ENCODE measurements at regions not wholly inside any gene's neighbourhood (a gene's known extent, or its start where the extent isn't known, plus 50 kb on each side); places are given as distances from the start of the nearest gene placed in this dataset.
"Not testable (repeated sequence)": the region's sequence is repeated elsewhere in the genome, so short reads cannot be mapped to it uniquely, and the experiment has no call there.

DNA sequence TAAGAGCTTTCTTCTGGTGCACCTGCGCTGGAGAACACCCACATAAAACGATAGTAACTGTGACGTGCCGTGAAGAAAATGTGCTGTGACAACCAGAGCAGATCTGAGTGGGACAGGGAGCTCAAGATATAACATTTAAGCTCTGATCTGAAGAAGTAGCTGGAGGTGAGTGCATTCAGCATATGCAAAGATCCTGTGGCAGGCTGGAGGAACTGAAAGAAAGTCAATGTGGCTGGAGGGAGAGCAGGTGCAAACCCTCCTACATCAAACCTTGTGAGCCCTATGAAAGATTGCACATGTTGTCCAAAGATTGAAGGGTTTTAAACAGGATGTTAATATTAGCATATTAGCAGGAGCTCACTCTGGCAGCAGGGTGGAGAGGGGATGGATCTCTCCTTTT, 342.9 kb downstream of the NPIPA7 start:
- not testable (repeated sequence) for H3K79me2 ChIP-seq (ENCODE audit: control insufficient read depth, insufficient read depth, low read length); H3K9ac ChIP-seq (ENCODE audit: insufficient read depth, low read length); H3K4me3 ChIP-seq (replicated peaks in 1 of 4; ENCODE audit: control extremely low read depth in 1 of 4, insufficient read depth in 1 of 4, low read depth in 3 of 4, low read length in 4 of 4); H3K4me1 ChIP-seq (ENCODE audit: control insufficient read depth, extremely low read depth, insufficient read depth, low read length); H3K27me3 ChIP-seq (ENCODE audit: control insufficient read depth, insufficient read depth, low read length); H3K9me3 ChIP-seq (ENCODE audit: control insufficient read depth, insufficient read depth, low read depth, low read length); H3K27ac ChIP-seq (ENCODE audit: insufficient read depth, low read length); H4K20me1 ChIP-seq (ENCODE audit: control insufficient read depth, extremely low read depth, insufficient read depth, low read length); H3K4me2 ChIP-seq (ENCODE audit: extremely low read depth, insufficient read depth, low read length); DNase-seq (ENCODE audit: low read depth in 2 of 2); H2AFZ ChIP-seq (ENCODE audit: low read length); H3K36me3 ChIP-seq (ENCODE audit: control insufficient read depth, insufficient read depth, low read length)

DNA sequence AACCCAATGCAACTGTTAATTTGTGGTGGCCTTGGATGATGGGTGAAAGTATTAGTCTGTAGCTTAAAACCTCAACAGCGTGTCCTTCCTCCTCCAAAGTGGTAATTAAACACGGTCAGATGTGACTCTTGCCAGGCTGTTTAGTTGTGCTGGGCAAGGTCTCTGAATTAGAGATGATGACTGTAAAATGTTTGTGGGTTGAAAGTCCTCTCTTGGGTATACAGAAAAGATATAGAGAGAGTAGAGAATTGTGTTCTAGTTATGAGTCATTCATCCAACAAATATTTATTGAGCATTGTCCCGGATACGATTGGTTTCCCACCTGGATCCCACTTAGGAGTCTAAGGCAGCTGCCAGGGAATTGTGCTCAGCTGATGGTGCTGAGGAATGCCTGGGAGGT, 343.7 kb downstream of the NPIPA7 start:
- not testable (repeated sequence) for H3K79me2 ChIP-seq (ENCODE audit: control insufficient read depth, insufficient read depth, low read length); H3K4me2 ChIP-seq (ENCODE audit: extremely low read depth, insufficient read depth, low read length); H3K27me3 ChIP-seq (ENCODE audit: control insufficient read depth, insufficient read depth, low read length); H3K27ac ChIP-seq (ENCODE audit: insufficient read depth, low read length); H4K20me1 ChIP-seq (ENCODE audit: control insufficient read depth, extremely low read depth, insufficient read depth, low read length); H3K9ac ChIP-seq (ENCODE audit: insufficient read depth, low read length); H3K4me1 ChIP-seq (ENCODE audit: control insufficient read depth, extremely low read depth, insufficient read depth, low read length); H3K4me3 ChIP-seq (replicated peaks in 1 of 4; ENCODE audit: control extremely low read depth in 1 of 4, insufficient read depth in 1 of 4, low read depth in 3 of 4, low read length in 4 of 4); DNase-seq (ENCODE audit: low read depth in 2 of 2); H2AFZ ChIP-seq (ENCODE audit: low read length); H3K9me3 ChIP-seq (ENCODE audit: control insufficient read depth, insufficient read depth, low read depth, low read length); H3K36me3 ChIP-seq (ENCODE audit: control insufficient read depth, insufficient read depth, low read length)

- H2AFZ ChIP-seq (ENCODE audit: low read length); H3K79me2 ChIP-seq (ENCODE audit: control insufficient read depth, insufficient read depth, low read length); H3K27ac ChIP-seq (ENCODE audit: insufficient read depth, low read length); H3K9ac ChIP-seq (ENCODE audit: insufficient read depth, low read length); H3K4me1 ChIP-seq (ENCODE audit: control insufficient read depth, extremely low read depth, insufficient read depth, low read length); H4K20me1 ChIP-seq (ENCODE audit: control insufficient read depth, extremely low read depth, insufficient read depth, low read length); H3K4me3 ChIP-seq (replicated peaks in 1 of 4; ENCODE audit: control extremely low read depth in 1 of 4, insufficient read depth in 1 of 4, low read depth in 3 of 4, low read length in 4 of 4); H3K36me3 ChIP-seq (ENCODE audit: control insufficient read depth, insufficient read depth, low read length); DNase-seq (ENCODE audit: low read depth in 2 of 2); H3K9me3 ChIP-seq (ENCODE audit: control insufficient read depth, insufficient read depth, low read depth, low read length); H3K27me3 ChIP-seq (ENCODE audit: control insufficient read depth, insufficient read depth, low read length); H3K4me2 ChIP-seq (ENCODE audit: extremely low read depth, insufficient read depth, low read length): not testable (repeated sequence)
Observed at GRCh38 chr16:16723819-16724519, 345.0 kb downstream of the NPIPA7 start.

- not testable (repeated sequence) for H3K36me3 ChIP-seq (ENCODE audit: control insufficient read depth, insufficient read depth, low read length); H3K9ac ChIP-seq (ENCODE audit: insufficient read depth, low read length); H3K4me2 ChIP-seq (ENCODE audit: extremely low read depth, insufficient read depth, low read length); H3K27me3 ChIP-seq (ENCODE audit: control insufficient read depth, insufficient read depth, low read length); H4K20me1 ChIP-seq (ENCODE audit: control insufficient read depth, extremely low read depth, insufficient read depth, low read length); H2AFZ ChIP-seq (ENCODE audit: low read length); DNase-seq (ENCODE audit: low read depth in 2 of 2); H3K9me3 ChIP-seq (ENCODE audit: control insufficient read depth, insufficient read depth, low read depth, low read length); H3K4me1 ChIP-seq (ENCODE audit: control insufficient read depth, extremely low read depth, insufficient read depth, low read length); H3K27ac ChIP-seq (ENCODE audit: insufficient read depth, low read length); H3K79me2 ChIP-seq (ENCODE audit: control insufficient read depth, insufficient read depth, low read length); H3K4me3 ChIP-seq (replicated peaks in 1 of 4; ENCODE audit: control extremely low read depth in 1 of 4, insufficient read depth in 1 of 4, low read depth in 3 of 4, low read length in 4 of 4)
Observed at GRCh38 chr16:16727048-16727447, 348.1 kb downstream of the NPIPA7 start.

GRCh38 chr16:16742573-16742972, 363.6 kb downstream of the NPIPA7 start:
- not testable (repeated sequence) for H3K79me2 ChIP-seq (ENCODE audit: control insufficient read depth, insufficient read depth, low read length); DNase-seq (ENCODE audit: low read depth in 2 of 2); H2AFZ ChIP-seq (ENCODE audit: low read length); H3K4me1 ChIP-seq (ENCODE audit: control insufficient read depth, extremely low read depth, insufficient read depth, low read length); H3K27me3 ChIP-seq (ENCODE audit: control insufficient read depth, insufficient read depth, low read length); H3K36me3 ChIP-seq (ENCODE audit: control insufficient read depth, insufficient read depth, low read length); H3K9ac ChIP-seq (ENCODE audit: insufficient read depth, low read length); H3K9me3 ChIP-seq (ENCODE audit: control insufficient read depth, insufficient read depth, low read depth, low read length); H3K27ac ChIP-seq (ENCODE audit: insufficient read depth, low read length); H4K20me1 ChIP-seq (ENCODE audit: control insufficient read depth, extremely low read depth, insufficient read depth, low read length); H3K4me3 ChIP-seq (replicated peaks in 1 of 4; ENCODE audit: control extremely low read depth in 1 of 4, insufficient read depth in 1 of 4, low read depth in 3 of 4, low read length in 4 of 4); H3K4me2 ChIP-seq (ENCODE audit: extremely low read depth, insufficient read depth, low read length)

DNA sequence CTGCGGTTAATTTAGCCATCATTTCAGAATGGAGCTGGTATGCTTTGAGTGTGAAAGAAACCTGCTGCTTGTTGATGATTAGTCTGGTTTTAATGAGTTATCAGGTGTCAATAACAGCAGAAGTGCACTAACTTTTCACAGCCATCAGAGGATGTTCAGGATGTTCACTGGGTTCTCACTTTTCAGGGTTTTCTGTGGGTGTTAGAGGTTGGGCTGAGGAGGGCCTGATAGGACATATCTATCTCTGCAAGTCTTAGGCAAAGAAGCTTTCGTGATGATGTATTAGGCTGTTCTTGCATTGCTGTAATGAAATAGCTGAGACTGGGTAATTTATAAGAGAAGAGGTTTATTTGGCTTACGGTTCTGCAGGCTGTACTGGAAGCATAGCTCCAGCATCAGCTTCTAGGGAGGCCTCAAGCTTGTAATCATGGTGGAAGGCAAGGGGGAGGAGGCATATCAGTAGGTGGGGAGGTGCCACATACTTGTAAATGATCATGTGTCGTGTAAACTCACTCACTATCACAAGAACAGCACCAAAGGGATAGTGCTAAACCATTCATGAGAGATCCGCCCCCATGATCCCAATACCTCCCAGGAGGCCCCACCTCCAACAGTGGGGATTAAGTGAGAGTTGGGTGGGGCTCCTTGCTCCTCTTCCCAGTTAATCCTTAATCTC, 376.2 kb downstream of the NPIPA7 start:
- DNase-seq (ENCODE audit: low read depth in 2 of 2); H4K20me1 ChIP-seq (ENCODE audit: control insufficient read depth, extremely low read depth, insufficient read depth, low read length); H3K27me3 ChIP-seq (ENCODE audit: control insufficient read depth, insufficient read depth, low read length); H2AFZ ChIP-seq (ENCODE audit: low read length); H3K9ac ChIP-seq (ENCODE audit: insufficient read depth, low read length); H3K4me2 ChIP-seq (ENCODE audit: extremely low read depth, insufficient read depth, low read length); H3K79me2 ChIP-seq (ENCODE audit: control insufficient read depth, insufficient read depth, low read length); H3K4me3 ChIP-seq (replicated peaks in 1 of 4; ENCODE audit: control extremely low read depth in 1 of 4, insufficient read depth in 1 of 4, low read depth in 3 of 4, low read length in 4 of 4); H3K9me3 ChIP-seq (ENCODE audit: control insufficient read depth, insufficient read depth, low read depth, low read length); H3K27ac ChIP-seq (ENCODE audit: insufficient read depth, low read length); H3K36me3 ChIP-seq (ENCODE audit: control insufficient read depth, insufficient read depth, low read length); H3K4me1 ChIP-seq (ENCODE audit: control insufficient read depth, extremely low read depth, insufficient read depth, low read length): not testable (repeated sequence)
